NCI-H1092 treated with DMSO at 0.1 percent for 48 hours (cell line): ENCODE measurements at regions not wholly inside any gene's neighbourhood (a gene's known extent, or its start where the extent isn't known, plus 50 kb on each side); places are given as distances from the start of the nearest gene placed in this dataset.

Source experiments
- DNase-seq: peaks from one replicate; lab custom pipeline; 2025; lab: John Stamatoyannopoulos, UW

GRCh38 chr13:106133025-106133424, 402.4 kb downstream of the EFNB2 start:
- no peak for DNase-seq

GRCh38 chr13:106132216-106132615, 403.2 kb downstream of the EFNB2 start:
- no peak for DNase-seq

- DNase-seq = no peak
These were observed 405.5 kb downstream of the EFNB2 start for GRCh38 chr13:106129993-106130392.

- no peak for DNase-seq
These were observed 406.2 kb downstream of the EFNB2 start for GRCh38 chr13:106129273-106129672.

GRCh38 chr13:106122234-106122633, 413.2 kb downstream of the EFNB2 start:
- no peak for DNase-seq

- DNase-seq = no peak
These were observed 414.2 kb downstream of the EFNB2 start for GRCh38 chr13:106121173-106121754.

- no peak for DNase-seq
These were observed 416.5 kb downstream of the EFNB2 start for GRCh38 chr13:106118996-106119395.

GRCh38 chr13:106118050-106118449, 417.4 kb downstream of the EFNB2 start:
- no peak for DNase-seq

- DNase-seq = no peak
These were observed 417.8 kb downstream of the EFNB2 start for GRCh38 chr13:106117640-106118039.

- no peak for DNase-seq
These were observed 418.4 kb downstream of the EFNB2 start for GRCh38 chr13:106117035-106117434.

GRCh38 chr13:106115081-106115480, 420.4 kb downstream of the EFNB2 start:
- no peak for DNase-seq

- DNase-seq = no peak
These were observed 421.7 kb downstream of the EFNB2 start for GRCh38 chr13:106113796-106114195.

GRCh38 chr13:106112191-106112590, 423.3 kb downstream of the EFNB2 start:
- no peak for DNase-seq

- DNase-seq = no peak
These were observed 425.1 kb downstream of the EFNB2 start for GRCh38 chr13:106110241-106110855.

GRCh38 chr13:106109391-106109791, 426.1 kb downstream of the EFNB2 start:
- no peak for DNase-seq

GRCh38 chr13:106108346-106108745, 427.1 kb downstream of the EFNB2 start:
- DNase-seq = no peak

- DNase-seq = no peak
These were observed 428.4 kb downstream of the EFNB2 start for GRCh38 chr13:106107061-106107460.

- DNase-seq = no peak
These were observed 430.3 kb downstream of the EFNB2 start for GRCh38 chr13:106105153-106105552.

- no peak for DNase-seq
These were observed 431.1 kb downstream of the EFNB2 start for GRCh38 chr13:106104281-106104901.

- DNase-seq = no peak
These were observed 431.7 kb downstream of the EFNB2 start for GRCh38 chr13:106103779-106104178.

GRCh38 chr13:106102786-106103185, 432.7 kb downstream of the EFNB2 start:
- no peak for DNase-seq

- no peak for DNase-seq
These were observed 434.3 kb downstream of the EFNB2 start for GRCh38 chr13:106101201-106101600.

- DNase-seq = no peak
These were observed 435.1 kb downstream of the EFNB2 start for GRCh38 chr13:106100171-106100919.
